ENCODE measurements at regions not wholly inside any gene's neighbourhood (a gene's known extent, or its start where the extent isn't known, plus 50 kb on each side); places are given as distances from the start of the nearest gene placed in this dataset.

GRCh38 chr6:145212813-145213212 is 522.5 kb downstream of the EPM2A start:
- H3K36me3 ChIP-seq (ENCODE audit: control insufficient read depth in 4 of 4, insufficient read depth in 3 of 4, low read depth in 1 of 4, low read length in 3 of 4), result no peaks in the 10 kb centered on the region
- H3K27me3 ChIP-seq (ENCODE audit: control insufficient read depth in 4 of 4, insufficient read depth in 4 of 4, low read length in 3 of 4), result no peaks in the 10 kb centered on the region
- DNase-seq (ENCODE audit: low spot score), result no peak
- H3K27ac ChIP-seq (ENCODE audit: low read depth in 1 of 2, low read length in 2 of 2), result no peak overlapping the region
- no peaks in the 10 kb centered on the region for H3K9me3 ChIP-seq (ENCODE audit: control insufficient read depth in 4 of 4, low read length in 3 of 4)
- TF ChIP-seq JUND (IDR thresholded peaks at IDR 0.05) (no peak), NR2F2 (IDR thresholded peaks at IDR 0.05) (no peak), FOXA1 (IDR thresholded peaks at IDR 0.05) (no peak), RAD21 (IDR thresholded peaks at IDR 0.05) (no peak), HNF4G (IDR thresholded peaks at IDR 0.05) (no peak), FOXA2 (IDR thresholded peaks at IDR 0.05) (no peak), CTCF (IDR thresholded peaks at IDR 0.05; ENCODE audit: low read depth, low read length, missing input control) (no peak), ZBTB33 (IDR thresholded peaks at IDR 0.05) (no peak), SP1 (IDR thresholded peaks at IDR 0.05) (no peak), EGR1 (IDR thresholded peaks at IDR 0.05; ENCODE audit: low read depth in 2 of 2) (no peak), TAF1 (conservative IDR thresholded peaks at IDR 0.05) (no peak), HNF4A (conservative IDR thresholded peaks at IDR 0.05) (no peak), RXRA (IDR thresholded peaks at IDR 0.05) (no peak), YY1 (IDR thresholded peaks at IDR 0.05) (no peak)
- TF ChIP-seq, protein P1, sequence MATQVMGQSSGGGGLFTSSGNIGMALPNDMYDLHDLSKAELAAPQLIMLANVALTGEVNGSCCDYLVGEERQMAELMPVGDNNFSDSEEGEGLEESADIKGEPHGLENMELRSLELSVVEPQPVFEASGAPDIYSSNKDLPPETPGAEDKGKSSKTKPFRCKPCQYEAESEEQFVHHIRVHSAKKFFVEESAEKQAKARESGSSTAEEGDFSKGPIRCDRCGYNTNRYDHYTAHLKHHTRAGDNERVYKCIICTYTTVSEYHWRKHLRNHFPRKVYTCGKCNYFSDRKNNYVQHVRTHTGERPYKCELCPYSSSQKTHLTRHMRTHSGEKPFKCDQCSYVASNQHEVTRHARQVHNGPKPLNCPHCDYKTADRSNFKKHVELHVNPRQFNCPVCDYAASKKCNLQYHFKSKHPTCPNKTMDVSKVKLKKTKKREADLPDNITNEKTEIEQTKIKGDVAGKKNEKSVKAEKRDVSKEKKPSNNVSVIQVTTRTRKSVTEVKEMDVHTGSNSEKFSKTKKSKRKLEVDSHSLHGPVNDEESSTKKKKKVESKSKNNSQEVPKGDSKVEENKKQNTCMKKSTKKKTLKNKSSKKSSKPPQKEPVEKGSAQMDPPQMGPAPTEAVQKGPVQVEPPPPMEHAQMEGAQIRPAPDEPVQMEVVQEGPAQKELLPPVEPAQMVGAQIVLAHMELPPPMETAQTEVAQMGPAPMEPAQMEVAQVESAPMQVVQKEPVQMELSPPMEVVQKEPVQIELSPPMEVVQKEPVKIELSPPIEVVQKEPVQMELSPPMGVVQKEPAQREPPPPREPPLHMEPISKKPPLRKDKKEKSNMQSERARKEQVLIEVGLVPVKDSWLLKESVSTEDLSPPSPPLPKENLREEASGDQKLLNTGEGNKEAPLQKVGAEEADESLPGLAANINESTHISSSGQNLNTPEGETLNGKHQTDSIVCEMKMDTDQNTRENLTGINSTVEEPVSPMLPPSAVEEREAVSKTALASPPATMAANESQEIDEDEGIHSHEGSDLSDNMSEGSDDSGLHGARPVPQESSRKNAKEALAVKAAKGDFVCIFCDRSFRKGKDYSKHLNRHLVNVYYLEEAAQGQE (IDR thresholded peaks at IDR 0.05), result no peak
- TF ChIP-seq, protein P2, sequence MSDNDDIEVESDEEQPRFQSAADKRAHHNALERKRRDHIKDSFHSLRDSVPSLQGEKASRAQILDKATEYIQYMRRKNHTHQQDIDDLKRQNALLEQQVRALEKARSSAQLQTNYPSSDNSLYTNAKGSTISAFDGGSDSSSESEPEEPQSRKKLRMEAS (IDR thresholded peaks at IDR 0.05), result no peak
- TF ChIP-seq, protein P3, sequence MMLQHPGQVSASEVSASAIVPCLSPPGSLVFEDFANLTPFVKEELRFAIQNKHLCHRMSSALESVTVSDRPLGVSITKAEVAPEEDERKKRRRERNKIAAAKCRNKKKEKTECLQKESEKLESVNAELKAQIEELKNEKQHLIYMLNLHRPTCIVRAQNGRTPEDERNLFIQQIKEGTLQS (IDR thresholded peaks at IDR 0.05), result no peak
- no peak overlapping the region for H3K9ac ChIP-seq (ENCODE audit: low read depth in 1 of 2, low read length in 2 of 2)
- H3K4me1 ChIP-seq (ENCODE audit: control insufficient read depth in 4 of 4, insufficient read depth in 4 of 4, low read length in 3 of 4), result no peaks in the 10 kb centered on the region
- no peak overlapping the region for H3K4me3 ChIP-seq (ENCODE audit: low read depth in 1 of 3, low read length in 3 of 3)

DNA sequence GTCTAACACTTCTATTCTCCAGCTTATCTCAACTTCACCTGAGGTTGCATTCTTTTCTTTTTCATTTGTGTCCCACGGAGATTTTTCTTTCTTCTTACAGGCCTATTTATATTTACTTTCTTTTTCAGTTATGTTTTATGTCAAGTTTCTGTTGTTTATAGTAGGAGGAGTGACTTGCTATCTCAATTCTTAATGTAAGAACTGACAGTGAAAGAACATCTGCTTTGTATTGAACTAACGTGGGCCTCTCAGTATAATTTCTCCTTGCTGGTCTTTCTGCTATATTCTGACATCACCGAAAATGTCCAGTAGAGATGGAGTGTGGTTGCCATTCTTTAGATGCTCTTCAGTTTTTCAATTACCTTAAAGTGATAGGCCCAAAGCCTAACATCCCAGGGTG is 521.7 kb downstream of the EPM2A start:
- no peak for DNase-seq (ENCODE audit: low spot score)
- H3K9ac ChIP-seq (ENCODE audit: low read depth in 1 of 2, low read length in 2 of 2), result no peak overlapping the region
- whole genome bisulfite sequencing, result 75% methylated on average over 3 of the region's 3 CpGs

More for the DNA sequence above, 521.7 kb downstream of the EPM2A start:
- TF ChIP-seq HNF4G (IDR thresholded peaks at IDR 0.05), result no peak
- TF ChIP-seq JUND (IDR thresholded peaks at IDR 0.05), result no peak
- no peak for TF ChIP-seq SP1 (IDR thresholded peaks at IDR 0.05)
- no peak for TF ChIP-seq CTCF (IDR thresholded peaks at IDR 0.05; ENCODE audit: low read depth, low read length, missing input control)
- no peaks in the 10 kb centered on the region for H3K27me3 ChIP-seq (ENCODE audit: control insufficient read depth in 4 of 4, insufficient read depth in 4 of 4, low read length in 3 of 4)
- H3K9me3 ChIP-seq (ENCODE audit: control insufficient read depth in 4 of 4, low read length in 3 of 4), result no peaks in the 10 kb centered on the region
- no peaks in the 10 kb centered on the region for H3K4me1 ChIP-seq (ENCODE audit: control insufficient read depth in 4 of 4, insufficient read depth in 4 of 4, low read length in 3 of 4)
- H3K4me3 ChIP-seq (ENCODE audit: low read depth in 1 of 3, low read length in 3 of 3), result no peak overlapping the region
- no peaks in the 10 kb centered on the region for H3K36me3 ChIP-seq (ENCODE audit: control insufficient read depth in 4 of 4, insufficient read depth in 3 of 4, low read depth in 1 of 4, low read length in 3 of 4)
- H3K27ac ChIP-seq (ENCODE audit: low read depth in 1 of 2, low read length in 2 of 2), result no peak overlapping the region

Data from liver (tissue), 8 donors.